NCI-H226 (cell line): ENCODE measurements at regions not wholly inside any gene's neighbourhood (a gene's known extent, or its start where the extent isn't known, plus 50 kb on each side); places are given as distances from the start of the nearest gene placed in this dataset.
"Not testable (repeated sequence)": the region's sequence is repeated elsewhere in the genome, so short reads cannot be mapped to it uniquely, and the experiment has no call there.

Source experiments
- DNase-seq: peaks from one replicate; pipeline ENCODE4 v3.0.0-alpha.2; 2015

DNA sequence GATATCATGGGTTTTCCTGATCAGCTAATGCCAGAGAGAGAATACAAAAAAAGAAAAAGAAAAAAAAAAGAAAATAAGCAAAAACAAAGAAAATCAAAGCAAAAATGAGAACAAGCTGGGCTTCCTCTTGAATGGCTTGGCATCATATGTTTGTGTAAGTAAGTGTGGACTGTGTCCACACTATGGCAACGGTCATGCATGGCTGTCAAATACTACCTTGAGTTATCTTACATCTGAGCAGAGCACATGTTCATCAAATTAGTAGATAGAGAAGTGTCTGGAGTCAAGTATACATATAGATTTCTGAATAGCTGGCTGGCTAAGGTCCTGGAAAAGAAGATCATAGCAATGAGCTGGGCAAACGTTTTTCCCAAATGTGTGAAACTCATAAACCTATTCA lies 470.2 kb downstream of the RPIA start:
- DNase-seq: not testable (repeated sequence)

DNA sequence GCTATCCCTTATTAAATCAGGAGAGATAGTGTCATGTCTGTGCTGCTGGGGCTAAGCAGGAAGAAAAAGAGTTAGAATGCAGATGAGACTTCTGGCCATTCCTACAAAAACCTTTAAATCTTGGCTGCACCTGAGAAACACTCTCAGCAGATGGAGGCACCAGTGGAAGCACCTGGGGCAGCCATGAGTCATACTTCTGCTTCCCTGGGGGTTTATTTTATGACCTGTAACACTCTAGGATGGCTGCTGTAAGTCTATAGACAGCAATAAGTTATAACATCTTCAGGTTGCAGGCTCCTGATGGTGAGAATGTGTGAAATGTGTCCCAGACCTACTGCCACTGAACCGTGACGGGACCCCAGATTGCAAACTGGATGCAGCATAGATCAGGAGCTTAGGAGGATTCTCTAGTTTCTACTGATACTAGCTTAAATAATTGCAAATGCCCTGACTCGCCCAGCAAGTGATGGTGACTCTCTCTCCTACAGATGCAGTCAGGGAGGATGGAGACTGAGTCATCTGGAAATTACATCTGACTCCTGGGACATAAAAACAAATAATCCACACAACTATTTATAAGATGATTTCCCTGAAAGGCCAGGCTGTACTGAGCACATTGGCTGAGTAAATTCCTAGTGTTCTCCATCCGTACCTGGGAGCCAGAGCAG lies 479.2 kb downstream of the RPIA start:
- DNase-seq: not testable (repeated sequence)

DNA sequence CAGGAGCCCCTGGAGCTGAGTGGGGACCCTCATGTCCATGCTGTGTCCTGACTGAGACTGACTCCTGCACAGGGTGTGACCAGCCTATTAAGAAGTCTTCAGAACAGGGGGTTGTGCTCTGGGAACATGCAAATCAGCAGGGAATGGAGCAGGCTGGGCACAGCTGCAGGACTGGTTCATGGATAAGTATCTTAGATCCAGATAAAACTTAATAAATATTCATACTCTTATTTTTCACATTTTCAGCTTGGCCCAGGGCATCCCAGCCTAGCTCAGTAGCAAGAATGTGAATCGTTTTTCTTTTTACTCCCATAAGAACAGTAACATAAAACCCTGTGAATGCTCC lies 479.7 kb downstream of the RPIA start:
- not testable (repeated sequence) for DNase-seq

GRCh38 chr2:89177004-89177403 lies 485.5 kb downstream of the RPIA start:
- not testable (repeated sequence) for DNase-seq

DNA sequence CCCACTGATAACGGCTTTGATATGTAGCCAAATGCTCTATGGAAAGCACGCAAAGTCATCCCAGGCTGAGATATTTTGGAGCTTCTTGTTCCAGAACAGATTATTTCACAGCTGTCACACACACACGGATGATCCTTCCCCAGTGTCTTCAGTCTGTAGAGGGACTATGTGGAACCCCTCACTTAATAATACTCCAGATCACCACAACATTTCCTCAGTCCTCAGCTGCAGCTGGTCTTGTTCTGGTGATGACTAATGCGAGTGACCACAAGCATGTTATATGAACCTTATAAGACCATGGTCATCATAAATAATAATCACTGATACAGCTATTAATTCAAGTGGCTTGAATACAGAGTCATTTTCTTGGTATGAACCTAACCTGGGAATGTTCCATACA lies 490.7 kb downstream of the RPIA start:
- peak; percentile 18 for DNase-seq

- not testable (repeated sequence) for DNase-seq
Observed at GRCh38 chr2:89184746-89185145, 493.3 kb downstream of the RPIA start.

GRCh38 chr2:89195636-89196251 lies 504.3 kb downstream of the RPIA start:
- DNase-seq: not testable (repeated sequence)

DNA sequence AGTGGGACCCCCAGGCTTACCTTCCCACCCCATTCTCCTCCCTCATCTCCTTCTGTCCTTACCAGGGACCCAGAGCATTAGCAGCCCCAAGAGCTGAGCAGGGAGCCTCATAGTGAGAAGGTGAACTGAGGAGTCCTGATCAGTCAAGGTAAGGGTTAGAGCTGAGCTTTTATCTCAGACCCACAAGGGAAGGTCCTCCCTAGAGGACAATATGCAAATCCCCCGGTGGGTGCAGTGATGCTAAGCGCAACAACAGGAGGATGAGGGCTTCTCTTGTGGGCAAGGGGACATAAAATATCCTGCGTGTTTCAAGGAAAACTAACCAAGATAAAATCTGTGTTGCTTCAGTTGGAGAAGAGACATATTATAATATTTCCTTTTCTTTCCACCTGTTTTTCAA lies 505.2 kb downstream of the RPIA start:
- not testable (repeated sequence) for DNase-seq

- DNase-seq: not testable (repeated sequence)
Observed at GRCh38 chr2:89198026-89198425, 506.6 kb downstream of the RPIA start.

DNA sequence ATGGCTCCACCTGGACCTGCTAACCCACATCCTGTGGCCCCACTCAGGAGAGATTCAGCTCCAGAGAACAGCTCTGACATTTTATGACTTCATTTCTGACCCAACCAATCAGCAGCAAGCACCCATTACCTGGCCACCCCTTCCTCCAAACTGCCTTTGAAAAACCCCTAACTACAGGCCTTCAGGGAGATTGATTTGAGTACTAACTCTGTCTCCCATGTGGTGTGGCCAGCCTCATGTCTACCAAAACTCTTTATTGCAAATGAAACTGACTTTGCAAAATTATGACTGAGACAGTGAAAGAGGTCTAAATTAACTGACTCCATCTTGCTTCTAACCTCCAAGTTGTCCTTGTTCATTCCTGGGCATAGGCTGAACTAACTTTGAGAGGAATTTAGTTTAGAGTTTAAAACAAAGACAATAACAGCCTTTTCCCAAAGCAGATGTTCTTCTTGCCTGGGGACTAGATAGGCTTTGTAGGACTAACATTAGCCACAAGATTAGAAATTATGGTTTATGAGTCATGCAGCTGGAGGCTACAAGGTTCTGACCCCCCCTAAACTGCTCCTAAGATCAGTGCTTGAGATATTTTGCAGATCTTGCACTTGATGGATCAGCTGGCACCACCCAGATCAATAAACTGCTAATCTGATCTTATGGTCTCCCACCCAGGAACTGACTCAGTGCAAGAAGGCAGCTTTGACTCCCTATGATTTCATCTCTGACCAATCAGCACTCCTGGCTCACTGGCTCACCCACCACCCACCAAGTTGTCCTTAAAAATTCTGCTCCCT lies 508.2 kb downstream of the RPIA start:
- not testable (repeated sequence) for DNase-seq

DNA sequence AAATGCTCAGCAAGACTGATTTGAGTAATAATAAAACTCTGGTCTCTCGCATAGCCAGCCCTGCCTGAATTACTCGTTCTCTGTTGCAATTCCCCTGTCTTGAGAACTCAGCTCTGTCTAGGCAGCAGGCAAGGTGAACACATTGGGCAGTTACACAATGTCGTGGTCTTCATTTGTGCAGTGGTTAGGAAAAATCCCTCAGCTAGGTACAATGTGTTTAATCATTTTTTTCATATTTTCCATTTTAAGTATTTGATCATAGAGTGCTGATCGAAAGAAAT lies 508.7 kb downstream of the RPIA start:
- DNase-seq: not testable (repeated sequence)

DNA sequence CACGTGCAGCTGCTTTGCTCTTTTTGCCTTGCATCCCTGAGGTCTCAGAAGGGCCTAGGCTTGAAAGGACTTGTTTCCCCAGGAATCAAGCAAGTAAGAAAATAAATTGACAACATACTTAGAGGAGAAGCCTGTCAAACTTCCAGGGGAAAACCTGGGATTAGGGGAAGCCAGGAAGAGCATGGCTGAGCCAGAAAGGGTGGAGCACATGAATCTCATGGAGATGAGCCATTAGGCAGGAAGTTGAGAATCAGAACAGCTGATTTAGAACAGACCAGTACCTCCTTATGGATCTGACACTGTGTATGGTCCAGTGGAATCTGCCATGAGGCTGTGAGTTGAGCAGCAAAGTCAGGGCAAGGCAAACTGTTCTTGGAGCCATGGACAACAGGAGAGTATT lies 511.0 kb downstream of the RPIA start:
- not testable (repeated sequence) for DNase-seq

- not testable (repeated sequence) for DNase-seq
Observed at GRCh38 chr2:89205153-89205552, 513.7 kb downstream of the RPIA start.

DNA sequence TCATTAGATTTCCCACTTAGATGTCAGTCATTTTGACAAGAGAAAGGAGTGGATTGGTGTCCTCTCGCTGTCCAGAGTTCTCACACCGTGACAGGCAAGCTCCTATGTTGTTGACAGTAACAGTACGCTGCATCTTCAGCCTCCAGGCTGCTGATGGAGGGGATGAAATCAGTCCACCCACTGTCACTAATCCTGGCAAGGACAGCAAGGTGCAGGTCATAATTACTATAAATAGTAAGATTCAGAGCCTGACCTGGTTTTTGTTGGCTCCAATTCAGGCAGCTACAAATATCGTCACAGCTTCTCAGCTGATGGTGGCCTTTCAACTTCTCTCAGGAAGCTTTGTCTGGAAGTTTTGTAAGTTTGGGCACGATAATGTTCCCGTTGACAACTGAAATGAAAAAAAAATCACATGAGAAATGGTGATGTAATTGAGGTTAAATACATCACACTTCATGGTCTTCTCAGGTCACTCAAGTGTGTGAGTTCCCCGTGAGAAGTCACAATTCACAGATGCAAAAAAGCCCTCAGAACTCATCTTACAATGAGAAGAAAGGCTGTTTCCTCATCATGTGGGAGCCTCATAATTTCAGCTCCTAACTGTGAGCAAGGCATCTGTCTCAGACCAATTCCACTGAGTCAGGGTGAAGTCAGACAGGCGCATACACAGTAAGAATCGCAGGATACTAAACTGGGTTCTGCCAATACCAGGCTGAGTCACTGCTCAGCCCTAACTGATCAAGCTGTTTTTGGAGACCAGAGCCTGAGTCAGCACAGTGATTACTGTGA lies 516.9 kb downstream of the RPIA start:
- DNase-seq: peak; percentile 57

DNA sequence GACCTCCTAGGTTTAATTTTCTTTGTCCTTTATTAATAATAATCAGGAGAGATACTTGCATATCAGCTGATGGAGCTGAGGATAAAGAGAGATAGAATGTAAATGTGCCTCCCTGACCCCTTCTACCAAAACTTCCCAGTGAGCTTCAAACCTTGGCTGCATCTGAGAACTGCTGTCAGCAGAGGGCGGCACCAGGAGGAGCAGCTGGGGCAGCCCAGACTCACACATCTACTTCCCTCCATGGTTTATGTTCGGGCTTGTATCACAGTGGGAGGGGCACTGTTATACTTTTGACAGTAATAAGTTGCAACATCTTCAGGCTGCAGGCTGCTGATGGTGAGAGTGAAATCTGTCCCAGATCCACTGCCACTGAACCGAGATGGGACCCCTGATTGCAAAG lies 521.7 kb downstream of the RPIA start:
- not testable (repeated sequence) for DNase-seq

- DNase-seq: not testable (repeated sequence)
Observed at GRCh38 chr2:89213811-89214210, 522.3 kb downstream of the RPIA start.

DNA sequence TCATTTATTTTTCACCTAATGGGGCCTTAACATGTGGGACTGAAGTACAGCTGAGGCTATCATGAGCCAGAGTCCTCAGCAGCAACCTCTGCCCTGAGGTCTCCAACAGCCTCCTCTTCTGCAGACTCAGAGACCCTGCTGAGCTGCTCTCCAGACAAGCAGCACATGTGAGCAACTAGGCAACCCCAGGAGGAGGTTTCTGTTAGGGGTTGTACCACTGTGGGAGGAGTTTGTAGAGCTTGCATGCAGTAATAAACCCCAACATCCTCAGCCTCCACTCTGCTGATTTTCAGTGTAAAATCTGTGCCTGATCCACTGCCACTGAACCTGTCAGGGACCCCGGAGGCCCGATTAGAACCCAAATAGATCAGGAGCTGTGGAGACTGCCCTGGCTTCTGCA lies 530.0 kb downstream of the RPIA start:
- DNase-seq: not testable (repeated sequence)

DNA sequence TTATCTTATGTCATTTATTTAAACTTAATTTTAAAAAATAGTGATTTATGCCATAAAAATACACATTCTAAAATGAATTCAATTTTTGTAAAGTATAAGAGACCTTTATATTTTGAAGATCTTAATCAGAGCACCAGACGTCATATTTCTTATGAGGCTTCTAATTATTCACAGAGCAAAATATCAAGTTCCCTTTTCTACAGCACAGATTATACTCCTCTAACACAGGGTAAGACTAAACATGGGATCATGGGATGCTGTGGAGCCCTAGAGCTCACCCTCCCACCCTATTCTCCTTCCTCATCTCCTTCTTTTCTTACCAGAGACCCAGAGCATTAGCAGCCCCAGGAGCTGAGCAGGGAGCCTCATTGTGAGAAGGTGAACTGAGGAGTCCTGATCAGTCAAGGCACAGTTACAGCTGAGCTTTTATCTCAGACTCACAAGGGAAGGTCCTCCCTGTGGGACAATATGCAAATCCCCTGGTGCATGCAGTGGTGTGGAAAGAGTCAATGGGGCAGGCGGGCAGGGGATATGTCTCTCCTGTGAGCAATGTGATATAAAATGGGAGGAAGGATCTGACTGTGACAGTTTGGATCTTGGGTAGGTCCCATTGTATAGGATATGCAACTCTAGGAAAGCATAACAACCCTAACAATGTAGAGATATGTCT lies 530.7 kb downstream of the RPIA start:
- not testable (repeated sequence) for DNase-seq

GRCh38 chr2:89224803-89225202 lies 533.3 kb downstream of the RPIA start:
- DNase-seq: not testable (repeated sequence)

GRCh38 chr2:89229979-89230378 lies 538.5 kb downstream of the RPIA start:
- not testable (repeated sequence) for DNase-seq

- DNase-seq: not testable (repeated sequence)
Observed at GRCh38 chr2:89231241-89231640, 539.8 kb downstream of the RPIA start.

DNA sequence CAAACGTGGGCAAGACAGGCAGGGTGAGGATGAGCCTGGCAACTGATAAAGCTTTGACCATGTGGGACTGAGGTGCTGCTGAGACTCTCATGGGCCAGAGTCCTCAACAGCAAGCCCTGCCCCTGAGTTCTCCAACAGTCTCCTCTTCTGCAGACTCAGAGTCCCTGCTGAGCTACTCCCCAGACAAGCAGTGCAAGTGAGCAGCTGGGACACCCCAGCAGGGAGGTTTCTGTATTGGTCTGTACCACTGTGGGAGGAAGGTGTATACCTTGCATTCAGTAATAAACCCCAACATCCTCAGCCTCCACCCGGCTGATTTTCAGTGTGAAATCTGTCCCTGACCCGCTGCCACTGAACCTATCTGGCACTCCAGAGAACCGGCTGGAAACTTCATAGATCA lies 542.5 kb downstream of the RPIA start:
- not testable (repeated sequence) for DNase-seq
